K562 (cell line): ENCODE measurements at regions not wholly inside any gene's neighbourhood (a gene's known extent, or its start where the extent isn't known, plus 50 kb on each side); places are given as distances from the start of the nearest gene placed in this dataset.

ENCODE experiments used
- ATAC-seq: fragments of 200-7000 bp; cut with Tn5 transposase; 3 replicates; pipeline ENCODE4 v1.9.1; 2020; ENCODE audit warnings: moderate library complexity
- BruUV-seq: library from RNA; stranded (reverse); fragments of 400-500 nt; replicated peaks from 2 replicates; lab custom pipeline; 2021; lab: Mats Ljungman, UMichigan
- CTCF ChIA-PET: fragments of 300-600 bp; formaldehyde crosslinking; extraction: SDS; loops from one replicate; lab custom pipeline; 2021; ENCODE audit warnings: low intra/inter-chr PET ratio; lab: Yijun Ruan, JAX
- POLR2A ChIA-PET: fragments of 300-600, 350-650 bp; sonication (Branson Sonifier 250); formaldehyde crosslinking; extraction: SDS; loops from one replicate; lab custom pipeline; 2021; ENCODE audit warnings: antibody characterized with exemption, inconsistent platforms; lab: Yijun Ruan, JAX
- DNase-seq, 4 experiments: peaks; one replicate each; pipeline versions ENCODE4 v3.0.0 to v3.0.0-alpha.2; 2011 to 2018; ENCODE audit warnings: low spot score in 3 of 4, mixed read lengths in 3 of 4; ENCODE audit errors: extremely low read depth in 1 of 4
- FAIRE-seq: peaks from 2 replicates; lab custom pipeline; 2011; peaks lifted over from hg19 to GRCh38; lab: Jason Lieb, UNC
- H2AFZ ChIP-seq: 2 replicates; pipeline ENCODE4 v1.6.0; 2011; ENCODE audit warnings: low read depth, low read length, control low read depth, inconsistent platforms
- H3K27ac ChIP-seq: fragments of 200-600 bp; 3 replicates; pipeline ENCODE4 v1.8.0; 2011; ENCODE audit warnings: low read depth, mild to moderate bottlenecking, control low read depth, inconsistent platforms, low read length, moderate library complexity, mixed read lengths; ENCODE audit errors: extremely low read depth
- H3K27me3 ChIP-seq, 2 experiments: fragments of 300-600 bp in 1 of 2; 2 replicates in 1 of 2; 3 replicates in 1 of 2; pipeline versions ENCODE4 v1.6.0 to v1.8.0; 2011; ENCODE audit warnings: inconsistent platforms in 2 of 2, low read length in 2 of 2, mild to moderate bottlenecking in 1 of 2, mixed read lengths in 1 of 2, moderate library complexity in 1 of 2; ENCODE audit not compliant: control insufficient read depth in 2 of 2, insufficient read depth in 2 of 2
- H3K36me3 ChIP-seq: fragments of 300-600 bp; 3 replicates; pipeline ENCODE4 v1.8.0; 2011; ENCODE audit warnings: mild to moderate bottlenecking, low read length, inconsistent platforms; ENCODE audit not compliant: control insufficient read depth, insufficient read depth
- H3K4me1 ChIP-seq, 2 experiments: fragments of 200-600 bp in 1 of 2; replicated peaks in 1 of 2; 2 replicates in 1 of 2; 3 replicates in 1 of 2; pipeline versions ENCODE4 v1.5.1 to v1.8.0; 2011; ENCODE audit warnings: inconsistent platforms in 2 of 2, low read length in 2 of 2, mild to moderate bottlenecking in 1 of 2, mixed read lengths in 1 of 2, moderate library complexity in 1 of 2; ENCODE audit not compliant: control insufficient read depth in 2 of 2, insufficient read depth in 2 of 2
- H3K4me2 ChIP-seq: 2 replicates; pipeline ENCODE4 v1.6.1; 2011; ENCODE audit warnings: low read length, control low read depth, inconsistent platforms, mixed read lengths; ENCODE audit not compliant: insufficient read depth
- H3K4me3 ChIP-seq: fragments of 200-600 bp; sonication (generic), shearing (Covaris generic); 2 replicates; pipeline ENCODE4 v1.5.1; 2016; ENCODE audit warnings: control low read depth, inconsistent platforms
- H3K79me2 ChIP-seq: fragments of 200-600 bp; 3 replicates; pipeline ENCODE4 v1.8.0; 2011; ENCODE audit warnings: low read length, inconsistent platforms; ENCODE audit not compliant: control insufficient read depth, insufficient read depth
- H3K9ac ChIP-seq, 2 experiments: 2 replicates each; pipeline versions ENCODE4 v1.6.0 to v1.6.1; 2011; ENCODE audit warnings: low read depth in 2 of 2, low read length in 2 of 2, control low read depth in 1 of 2, inconsistent platforms in 1 of 2, mild to moderate bottlenecking in 1 of 2, mixed read lengths in 1 of 2; ENCODE audit not compliant: insufficient read depth in 1 of 2
- H3K9me1 ChIP-seq: one replicate; pipeline ENCODE4 v1.6.0; 2011; ENCODE audit warnings: inconsistent platforms, mild to moderate bottlenecking, low read length, moderate library complexity; ENCODE audit not compliant: control insufficient read depth, insufficient read depth
- H3K9me3 ChIP-seq: replicated peaks from 2 replicates; pipeline ENCODE4 v1.5.1; 2011; ENCODE audit warnings: low read depth, low read length, inconsistent platforms; ENCODE audit not compliant: control insufficient read depth, insufficient read depth
- H4K20me1 ChIP-seq: replicated peaks from 2 replicates; pipeline ENCODE4 v1.6.1; 2011; ENCODE audit warnings: low read length, inconsistent platforms, mixed read lengths; ENCODE audit not compliant: control insufficient read depth, insufficient read depth
- SMARCB1 ChIP-seq: IDR thresholded peaks from 2 replicates; pipeline ENCODE4 v1.6.1; 2011; ENCODE audit warnings: improper control_type of control experiment, low read depth; ENCODE audit not compliant: insufficient read length
- SREBF2 ChIP-seq: sonication (generic); formaldehyde crosslinking; IDR thresholded peaks from 2 replicates; pipeline ENCODE4 v1.4.0; 2020; ENCODE audit warnings: mild to moderate bottlenecking, missing genetic modification reagents
- ZKSCAN8 ChIP-seq: fragments of 200-800 bp; sonication (Bioruptor generic); IDR thresholded peaks from 2 replicates; pipeline ENCODE4 v1.6.1; 2016; ENCODE audit warnings: missing genetic modification characterization, missing compliant biosample characterization
- ZNF395 ChIP-seq: fragments of 200-800 bp; sonication (Bioruptor generic); IDR thresholded peaks from 2 replicates; pipeline ENCODE4 v1.6.1; 2017; ENCODE audit warnings: missing genetic modification characterization, missing compliant biosample characterization
- WGBS: fragments of 100-300 bp; shearing (Covaris generic); methylation state at CpG from one replicate; pipeline ENCODE4 v1.1.6; 2016; ENCODE audit warnings: low coverage, mixed read lengths; ENCODE audit not compliant: insufficient coverage; ENCODE audit errors: missing lambda C conversion rate; 5-methylcytosine and 5-hydroxymethylcytosine counted together
- in situ Hi-C: fragments of 300-500 bp; cut with MboI; formaldehyde crosslinking; loops from 4 replicates; pipeline ENCODE4 v1.15.0; 2018; ENCODE audit warnings: inconsistent platforms, mixed read lengths
- intact Hi-C: fragments of 100-400 bp; cut with micrococcal nuclease; formaldehyde crosslinking; loops from 2 replicates; pipeline ENCODE4 v1.14.2; 2022
- TF ChIP-seq, protein P1 (sequence below), 2 experiments: IDR thresholded peaks; 2 replicates each; pipeline ENCODE4 v1.6.1; 2012; ENCODE audit warnings: improper control_type of control experiment in 2 of 2, low read depth in 2 of 2, low read length in 2 of 2, borderline replicate concordance in 1 of 2

- TF ChIP-seq ZNF395 (CRISPR knock-in tag) (no peak), SMARCB1 (no peak)
- TF ChIP-seq, protein P1, sequence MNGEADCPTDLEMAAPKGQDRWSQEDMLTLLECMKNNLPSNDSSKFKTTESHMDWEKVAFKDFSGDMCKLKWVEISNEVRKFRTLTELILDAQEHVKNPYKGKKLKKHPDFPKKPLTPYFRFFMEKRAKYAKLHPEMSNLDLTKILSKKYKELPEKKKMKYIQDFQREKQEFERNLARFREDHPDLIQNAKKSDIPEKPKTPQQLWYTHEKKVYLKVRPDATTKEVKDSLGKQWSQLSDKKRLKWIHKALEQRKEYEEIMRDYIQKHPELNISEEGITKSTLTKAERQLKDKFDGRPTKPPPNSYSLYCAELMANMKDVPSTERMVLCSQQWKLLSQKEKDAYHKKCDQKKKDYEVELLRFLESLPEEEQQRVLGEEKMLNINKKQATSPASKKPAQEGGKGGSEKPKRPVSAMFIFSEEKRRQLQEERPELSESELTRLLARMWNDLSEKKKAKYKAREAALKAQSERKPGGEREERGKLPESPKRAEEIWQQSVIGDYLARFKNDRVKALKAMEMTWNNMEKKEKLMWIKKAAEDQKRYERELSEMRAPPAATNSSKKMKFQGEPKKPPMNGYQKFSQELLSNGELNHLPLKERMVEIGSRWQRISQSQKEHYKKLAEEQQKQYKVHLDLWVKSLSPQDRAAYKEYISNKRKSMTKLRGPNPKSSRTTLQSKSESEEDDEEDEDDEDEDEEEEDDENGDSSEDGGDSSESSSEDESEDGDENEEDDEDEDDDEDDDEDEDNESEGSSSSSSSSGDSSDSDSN (IDR thresholded peaks at IDR 0.05; ENCODE audit: borderline replicate concordance in 1 of 2, low read depth in 2 of 2, low read length in 2 of 2) = no peak
These were observed 202.1 kb upstream of the KYNU start (continued) for GRCh38 chr2:142675398-142675797.

GRCh38 chr2:142673836-142674235 lies 203.6 kb upstream of the KYNU start:
- Histone ChIP-seq H3K4me3 (no peak overlapping the region), H3K4me2 (no peak overlapping the region), H3K4me1 (no peaks in the 10 kb centered on the region), H3K9me3 (no peaks in the 10 kb centered on the region), H4K20me1 (no peaks in the 10 kb centered on the region), H3K27ac (no peak overlapping the region), H3K79me2 (no peaks in the 10 kb centered on the region), H3K27me3 (no peaks in the 10 kb centered on the region), H3K9me1 (no peaks in the 10 kb centered on the region), H3K36me3 (no peaks in the 10 kb centered on the region), H2AFZ (no peak overlapping the region), H3K9ac (no peak overlapping the region)
- intact Hi-C loops = no loop called here
- in situ Hi-C loops = no loop called here
- CTCF ChIA-PET = no interaction called here
- TF ChIP-seq SREBF2 (CRISPR knock-in tag) (no peak), ZKSCAN8 (CRISPR knock-in tag) (no peak)
- FAIRE-seq (no peak), DNase-seq (no peak), ATAC-seq (no peak)
- POLR2A ChIA-PET = interaction anchor here (0.6 kb wide), 1 partner anchor 257 kb away, joined by 3 read pairs; no protein-coding TSS in a partner anchor
- WGBS = 5% methylated on average over 4 of the region's 4 CpGs
- no TSS peak for BruUV-seq
